Stimulated activated CD4-positive, alpha-beta T cell treated with anti-CD3 and anti-CD28 coated beads, Interleukin-2, amount 100 ng/mL, for 24 hours (primary cell): ENCODE measurements at regions not wholly inside any gene's neighbourhood (a gene's known extent, or its start where the extent isn't known, plus 50 kb on each side); places are given as distances from the start of the nearest gene placed in this dataset.

Source experiments
- DNase-seq, 2 donors: peaks; one replicate each; pipeline ENCODE4 v3.0.0-alpha.2; 2020

DNA sequence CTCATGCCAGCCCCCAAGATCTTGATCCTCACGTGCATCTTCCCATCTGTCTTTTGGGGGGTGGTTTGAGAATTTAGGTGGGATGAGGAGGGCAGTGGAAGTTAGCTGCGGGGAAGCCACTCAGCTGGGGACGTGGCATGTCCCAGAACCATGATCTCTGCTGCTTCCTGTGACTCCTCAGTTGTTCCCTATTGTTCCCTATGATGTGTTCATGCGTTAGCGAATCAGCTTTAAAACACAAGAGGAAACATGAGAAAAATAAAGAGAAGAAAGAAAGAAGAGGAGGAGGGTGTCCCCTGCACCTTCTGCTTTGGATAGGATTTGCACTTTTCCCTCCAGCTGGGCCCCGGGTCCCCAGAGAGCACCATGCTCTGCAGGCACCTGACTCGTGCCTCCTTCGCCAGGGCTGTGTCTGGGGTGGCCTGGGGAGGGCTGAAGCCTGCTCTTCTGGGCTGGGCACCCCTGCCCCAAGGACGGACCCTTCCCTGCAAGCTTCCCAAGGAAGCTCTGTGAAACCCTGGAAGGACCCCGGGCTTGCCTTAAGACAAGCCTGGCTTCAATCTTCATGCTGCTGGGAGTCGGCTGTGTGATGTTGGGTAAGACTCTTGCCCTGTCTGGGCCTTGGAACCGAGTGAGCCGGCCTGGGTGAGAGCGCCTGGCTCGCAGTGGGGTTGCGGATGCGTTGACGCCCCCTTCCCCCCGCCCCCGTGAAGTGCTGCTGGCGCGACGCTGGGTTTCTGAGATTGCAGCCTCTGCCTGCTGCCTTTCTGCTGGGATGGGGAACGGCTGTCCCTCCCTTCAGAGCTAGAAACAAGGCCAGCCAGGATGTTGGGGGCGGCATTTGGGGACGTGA, 62.8 kb upstream of the CIBAR2 start:
- no peak for DNase-seq

DNA sequence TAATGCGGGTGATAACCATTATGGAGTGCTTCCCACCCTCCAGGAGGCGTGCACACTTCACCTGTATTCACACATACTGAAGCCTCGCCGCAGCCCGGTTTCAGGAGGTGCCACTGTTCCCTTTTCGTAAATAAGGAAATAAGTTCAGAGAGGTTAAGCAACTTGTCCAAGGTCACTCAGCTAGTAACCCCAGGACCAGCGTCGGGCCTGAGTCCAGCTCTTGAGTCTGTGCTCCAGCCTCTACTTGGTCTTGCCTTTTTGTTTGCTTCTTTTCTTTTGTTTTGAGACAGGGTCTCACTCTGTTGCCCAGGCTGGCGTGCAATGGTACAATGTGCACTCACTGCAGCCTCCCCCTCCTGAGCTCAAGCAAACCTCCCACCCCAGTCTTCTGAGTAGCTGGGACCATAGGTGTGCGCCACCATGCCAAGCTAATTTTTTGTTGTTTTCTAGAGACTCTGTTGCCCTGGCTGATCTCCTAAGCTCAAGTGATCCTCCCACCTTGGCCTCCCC, 63.5 kb upstream of the CIBAR2 start:
- DNase-seq, result no peak

DNA sequence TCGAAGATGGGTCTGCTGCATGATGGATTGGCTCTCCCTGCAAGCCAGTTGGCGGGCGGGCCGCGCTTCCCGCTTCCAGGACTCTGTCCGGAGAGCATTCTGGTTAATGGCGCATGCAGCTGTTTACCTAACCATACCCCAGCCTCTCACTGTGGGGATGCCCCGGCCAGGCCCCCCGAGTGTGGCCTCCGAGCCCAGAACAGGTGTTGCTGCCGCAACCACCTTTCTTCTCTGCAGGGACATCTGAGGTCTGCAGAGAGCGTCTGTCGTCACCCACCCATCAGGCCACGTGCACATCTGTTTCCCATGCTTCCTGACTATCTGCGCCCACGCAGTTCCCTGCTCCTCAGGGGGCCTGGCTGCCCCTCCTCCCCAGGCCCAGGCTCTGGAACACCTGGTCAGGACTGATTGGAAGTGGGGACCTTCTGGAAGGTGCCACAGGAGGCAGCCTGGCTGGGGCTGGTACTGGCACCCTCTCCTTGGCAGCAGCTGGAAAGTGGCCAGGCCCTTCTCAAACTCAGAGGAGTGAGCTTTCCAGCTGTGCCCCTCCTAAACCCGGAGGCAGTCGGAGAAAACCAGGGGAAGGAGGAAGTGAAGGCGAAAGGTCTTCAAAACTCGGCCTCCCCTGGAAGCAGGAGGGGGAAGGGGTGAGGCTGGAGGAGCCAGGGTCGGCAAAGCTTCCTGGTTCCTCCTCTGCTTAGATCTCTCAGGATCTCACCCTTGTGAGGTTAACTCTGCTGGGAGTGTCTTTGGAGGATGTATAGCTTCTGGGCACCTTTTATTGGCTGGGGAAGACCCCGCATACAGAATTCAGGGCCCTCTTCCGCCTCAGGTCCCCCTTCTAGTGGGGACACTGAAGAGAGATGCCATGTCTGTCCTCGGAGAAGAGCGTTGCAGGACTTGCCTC, 64.5 kb upstream of the CIBAR2 start:
- DNase-seq, result no peak

DNA sequence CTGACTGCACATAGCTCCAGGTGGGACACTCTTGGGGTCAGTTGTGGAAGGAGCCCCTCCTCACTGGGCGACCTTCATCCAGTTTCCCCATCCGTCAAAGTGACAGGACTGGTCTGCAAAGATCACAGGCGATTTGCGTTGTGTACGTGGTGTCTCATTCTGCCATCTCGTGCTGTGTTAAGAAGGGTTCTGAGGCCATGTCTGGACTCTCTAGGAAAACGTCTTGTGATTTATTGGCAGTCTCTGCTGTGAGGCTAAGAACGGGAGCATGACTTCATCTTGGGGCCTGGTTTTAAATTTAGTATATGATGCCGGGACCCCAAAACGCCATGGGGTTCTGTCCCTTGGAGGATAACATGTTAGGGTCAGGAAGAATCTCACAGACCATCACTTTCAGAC, 65.2 kb upstream of the CIBAR2 start:
- no peak for DNase-seq

DNA sequence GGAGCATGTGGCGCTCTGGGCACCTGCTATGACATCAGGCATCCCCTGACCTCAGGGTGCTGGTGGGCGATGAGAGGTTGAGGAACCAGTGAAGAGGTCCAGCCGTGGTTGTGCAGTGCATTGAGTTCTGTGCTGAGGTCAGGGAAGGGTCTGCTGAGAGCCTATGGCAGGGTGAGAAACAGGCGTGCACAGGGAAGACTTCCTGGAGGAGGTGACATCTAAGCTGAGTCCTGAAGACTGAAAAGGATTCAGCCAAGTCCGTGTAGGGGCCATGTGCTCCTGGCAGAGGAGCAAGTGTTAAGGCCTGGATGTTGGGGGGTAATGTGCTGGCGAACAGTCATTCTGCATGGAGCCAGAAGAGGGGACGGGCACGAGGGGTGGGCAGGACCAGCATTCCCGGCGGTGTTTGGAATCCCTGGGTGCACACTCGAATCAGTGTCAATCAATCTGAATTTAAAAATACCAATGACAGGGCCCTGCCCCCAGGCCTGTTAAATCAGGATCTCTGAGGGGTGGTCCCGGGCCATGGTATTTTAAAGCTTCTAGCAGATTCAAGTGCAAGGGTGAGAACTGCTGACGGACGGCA, 65.8 kb upstream of the CIBAR2 start:
- no peak for DNase-seq

DNA sequence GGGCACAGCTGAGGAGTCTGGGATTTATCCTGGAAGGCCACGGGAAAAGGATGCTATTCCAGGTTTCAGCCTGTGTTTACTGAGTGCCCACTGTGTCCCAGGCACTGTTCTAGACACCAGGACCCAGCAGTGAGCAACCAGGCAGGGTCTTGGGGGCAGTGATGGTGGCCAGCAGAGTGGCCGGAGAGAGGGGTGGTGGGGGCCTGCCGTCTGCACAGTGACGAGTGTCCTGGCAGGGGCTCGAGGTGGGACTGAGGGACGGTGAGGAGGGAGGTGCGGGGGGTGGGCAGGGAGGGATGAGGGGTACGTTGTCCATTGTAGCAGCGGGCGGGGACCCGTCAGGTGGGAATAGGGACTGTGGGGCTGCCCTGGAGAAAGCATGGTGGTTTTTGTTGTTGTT, 66.3 kb upstream of the CIBAR2 start:
- no peak for DNase-seq

DNA sequence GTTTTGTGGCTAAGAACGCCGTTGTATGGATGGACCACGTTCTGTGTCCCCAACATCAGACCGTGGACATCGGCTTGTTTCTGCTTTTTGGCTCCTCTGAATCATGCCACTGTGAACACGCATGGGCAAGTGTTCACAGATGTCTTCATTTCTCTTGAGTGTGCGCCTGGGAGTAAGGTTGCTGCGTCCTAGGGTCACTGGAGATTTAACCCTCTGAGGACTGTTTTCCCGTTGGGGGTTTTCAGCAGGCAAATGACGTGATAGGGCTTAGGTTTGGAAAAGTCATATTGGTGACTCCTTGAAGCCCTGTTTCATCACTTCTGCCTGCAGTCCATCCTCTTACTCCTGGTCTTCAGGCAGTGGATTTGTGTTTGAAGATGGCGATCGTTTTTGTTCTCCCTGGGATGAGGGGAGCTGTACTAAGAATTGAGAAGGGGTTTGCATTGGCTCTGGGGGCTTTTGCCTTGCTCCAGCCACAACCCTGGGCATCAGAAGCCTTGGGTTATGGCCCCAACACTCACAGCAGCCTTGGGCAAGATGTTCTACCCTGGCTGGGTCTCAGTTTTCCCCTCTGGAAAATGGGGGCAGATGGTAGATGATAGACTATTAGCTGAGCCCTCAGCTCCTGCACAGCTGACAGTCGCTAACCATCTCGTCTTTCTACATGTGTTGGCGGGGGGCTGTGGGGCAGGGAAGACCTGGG, 67.2 kb upstream of the CIBAR2 start:
- no peak for DNase-seq

DNA sequence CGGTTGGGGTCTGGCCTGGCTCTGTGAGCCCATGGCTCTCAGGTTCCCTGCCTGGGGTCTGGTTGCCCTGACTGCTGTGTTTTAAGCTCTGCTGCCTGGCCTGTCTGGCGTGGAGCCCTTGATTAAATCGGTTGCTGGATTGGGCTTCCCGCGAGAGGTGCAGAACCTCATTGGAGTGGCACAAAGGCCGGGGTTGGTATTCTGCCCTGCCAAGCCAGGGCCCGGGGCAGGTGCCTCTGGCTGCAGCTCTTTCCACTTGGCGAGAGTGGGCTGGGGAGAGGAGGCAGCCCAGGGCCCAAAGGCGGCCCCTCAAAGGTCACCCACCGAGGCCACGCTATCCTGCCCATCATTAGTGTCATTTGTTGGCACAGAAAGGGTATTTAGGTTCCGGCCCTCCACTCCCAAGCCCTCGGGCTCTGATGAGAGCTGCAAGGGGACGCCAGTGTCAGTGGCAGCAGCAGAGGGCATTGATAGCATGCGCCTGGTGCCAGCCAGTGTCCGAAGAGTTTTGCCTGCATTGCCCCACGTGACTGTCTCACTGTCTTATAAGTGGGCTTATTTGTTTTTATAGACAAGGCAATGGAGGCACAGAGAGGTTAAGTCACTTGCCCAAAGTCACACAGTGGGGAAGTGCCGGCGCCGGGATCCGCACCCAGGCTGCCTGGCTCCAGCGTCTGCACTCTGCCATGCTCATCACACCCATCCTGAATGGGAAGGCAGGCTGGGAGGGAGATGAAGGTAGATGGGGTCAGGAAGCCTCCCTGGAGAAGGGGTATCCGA, 68.0 kb upstream of the CIBAR2 start:
- DNase-seq, result no peak

DNA sequence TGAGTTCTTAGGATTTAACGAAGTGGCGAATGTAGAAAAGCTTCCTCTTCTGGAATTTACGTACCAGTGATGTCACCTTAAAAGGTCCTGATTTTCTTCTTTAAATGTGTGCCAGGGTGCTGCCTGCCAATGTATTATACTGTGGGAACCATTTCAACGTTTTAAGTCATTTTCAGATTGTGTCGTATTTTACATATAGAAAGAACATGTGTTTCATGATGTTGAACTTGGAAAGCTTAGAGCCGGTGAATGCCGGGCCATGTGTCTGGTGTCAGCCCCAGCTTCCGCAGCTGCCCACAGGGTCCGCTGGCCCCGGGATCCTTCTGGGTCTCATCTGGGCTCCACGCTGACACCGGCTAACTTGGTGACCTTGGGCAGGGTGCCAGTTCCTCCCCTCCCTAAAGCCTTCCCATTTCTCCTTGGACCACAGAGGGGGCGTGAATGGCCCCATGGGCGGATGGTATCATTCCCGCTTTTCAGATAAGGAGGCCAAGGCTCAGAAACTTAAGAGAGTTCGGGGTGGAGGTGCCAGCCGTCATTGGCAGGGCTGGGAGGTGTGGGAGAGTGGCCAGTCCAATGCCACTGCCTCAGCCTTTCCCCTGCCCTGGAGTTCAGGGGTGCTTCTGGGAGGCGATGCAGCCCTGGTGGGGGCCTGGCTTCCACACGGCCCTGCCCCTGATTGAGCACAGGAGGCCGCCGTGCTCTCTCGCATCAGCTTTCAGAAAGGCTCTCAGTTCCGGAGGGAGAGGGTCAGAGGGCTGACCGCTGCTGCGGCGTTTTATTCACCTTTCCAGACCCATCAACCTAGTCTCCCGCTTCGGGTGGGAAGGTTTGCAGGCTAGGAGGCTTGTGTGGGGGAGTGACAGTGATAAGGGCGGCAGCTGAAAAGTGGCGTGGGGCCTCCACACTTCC, 68.8 kb upstream of the CIBAR2 start:
- no peak for DNase-seq

DNA sequence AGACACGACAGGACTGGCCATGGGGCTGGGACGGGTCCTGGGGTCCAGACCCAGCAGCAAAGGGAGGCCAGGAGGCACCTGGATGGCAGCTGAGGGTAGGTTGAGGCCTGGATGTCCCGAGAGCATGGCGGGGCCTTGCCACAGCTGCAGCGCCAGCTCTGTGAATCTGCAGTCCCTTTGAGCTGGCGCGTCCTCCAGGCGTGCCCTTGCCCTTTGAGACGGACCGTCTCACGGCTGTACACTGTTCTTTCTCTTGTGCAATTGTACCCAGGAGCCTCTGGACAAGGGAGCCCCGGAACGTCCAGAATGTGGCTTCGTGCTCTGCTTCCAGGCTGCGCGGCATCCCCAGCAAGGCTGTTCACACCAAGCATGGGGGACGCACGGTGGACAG, 69.5 kb upstream of the CIBAR2 start:
- no peak for DNase-seq

DNA sequence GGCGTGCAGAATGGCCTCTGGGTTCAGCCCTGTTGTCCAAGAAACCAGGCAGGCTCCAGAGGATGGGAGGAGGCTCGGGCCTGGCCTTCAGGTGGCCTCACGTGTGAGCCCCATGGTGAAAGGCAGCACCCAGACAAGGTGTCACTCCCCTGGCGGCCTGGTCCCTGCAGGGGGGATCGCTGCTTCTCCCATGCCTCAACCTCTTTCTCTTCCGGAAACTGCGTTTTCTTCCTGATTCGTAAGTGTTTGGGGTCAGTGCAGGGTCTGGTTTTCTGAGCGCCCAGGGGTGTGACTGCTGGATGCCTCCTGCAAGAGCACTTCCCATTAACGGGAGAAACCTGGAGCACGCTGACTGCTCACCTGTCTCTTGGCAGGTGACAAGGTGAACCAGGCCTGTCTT, 70.0 kb upstream of the CIBAR2 start:
- no peak for DNase-seq

DNA sequence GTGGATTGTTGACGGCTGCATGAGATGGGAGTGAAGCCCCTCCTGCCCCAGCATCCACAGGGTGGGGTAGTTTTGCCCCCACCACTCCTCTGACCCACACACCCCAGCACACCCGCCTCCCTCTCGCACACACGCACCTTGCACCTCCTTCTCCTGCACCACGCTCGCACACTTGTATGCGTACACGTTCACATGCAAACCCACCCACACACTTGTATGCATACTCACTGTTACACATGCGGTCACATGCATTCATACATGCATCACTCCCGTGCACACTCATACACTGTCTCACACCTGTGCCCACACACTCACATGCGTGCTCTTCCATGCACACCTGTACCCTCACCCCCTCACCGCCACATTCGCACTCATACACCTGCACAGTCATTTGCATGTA, 70.5 kb upstream of the CIBAR2 start:
- no peak for DNase-seq

DNA sequence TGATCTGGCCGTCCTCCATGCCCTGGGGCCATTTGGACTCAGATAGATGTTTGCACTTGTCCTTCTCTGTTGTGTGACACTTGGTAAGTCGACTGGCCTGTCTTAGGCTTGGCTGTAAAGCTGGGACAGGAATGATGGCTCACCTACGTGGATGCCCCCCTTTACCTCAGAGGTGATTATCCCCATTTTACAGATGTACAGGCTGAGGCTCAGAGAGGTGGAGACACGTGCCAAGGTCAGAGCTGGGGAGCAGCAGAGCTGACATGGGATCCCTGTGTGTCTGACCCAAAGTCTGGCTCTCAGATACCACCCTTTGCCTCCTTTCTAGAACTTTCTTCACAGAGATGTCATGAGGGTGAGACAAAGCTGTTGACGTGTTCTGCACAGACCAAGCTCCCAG, 71.3 kb upstream of the CIBAR2 start:
- no peak for DNase-seq

DNA sequence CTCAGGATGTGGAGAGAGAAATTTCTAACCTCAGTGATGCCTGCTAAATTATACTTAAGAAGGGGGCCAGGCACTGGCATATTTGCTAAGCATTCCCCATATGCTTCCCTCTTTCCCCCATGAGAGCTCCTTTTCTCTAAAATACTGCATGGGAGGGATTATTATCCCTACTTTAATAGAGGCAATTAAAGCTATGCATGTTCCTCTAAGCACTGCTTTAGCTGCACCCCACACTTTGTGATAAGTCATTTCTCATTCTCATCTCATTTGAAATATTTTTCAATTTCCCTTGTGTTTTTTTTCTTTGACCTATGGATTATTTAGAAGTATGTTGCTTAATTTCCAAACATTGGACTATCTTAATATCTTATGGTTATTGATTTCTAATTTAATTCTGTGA, 72.1 kb upstream of the CIBAR2 start:
- DNase-seq, result no peak

DNA sequence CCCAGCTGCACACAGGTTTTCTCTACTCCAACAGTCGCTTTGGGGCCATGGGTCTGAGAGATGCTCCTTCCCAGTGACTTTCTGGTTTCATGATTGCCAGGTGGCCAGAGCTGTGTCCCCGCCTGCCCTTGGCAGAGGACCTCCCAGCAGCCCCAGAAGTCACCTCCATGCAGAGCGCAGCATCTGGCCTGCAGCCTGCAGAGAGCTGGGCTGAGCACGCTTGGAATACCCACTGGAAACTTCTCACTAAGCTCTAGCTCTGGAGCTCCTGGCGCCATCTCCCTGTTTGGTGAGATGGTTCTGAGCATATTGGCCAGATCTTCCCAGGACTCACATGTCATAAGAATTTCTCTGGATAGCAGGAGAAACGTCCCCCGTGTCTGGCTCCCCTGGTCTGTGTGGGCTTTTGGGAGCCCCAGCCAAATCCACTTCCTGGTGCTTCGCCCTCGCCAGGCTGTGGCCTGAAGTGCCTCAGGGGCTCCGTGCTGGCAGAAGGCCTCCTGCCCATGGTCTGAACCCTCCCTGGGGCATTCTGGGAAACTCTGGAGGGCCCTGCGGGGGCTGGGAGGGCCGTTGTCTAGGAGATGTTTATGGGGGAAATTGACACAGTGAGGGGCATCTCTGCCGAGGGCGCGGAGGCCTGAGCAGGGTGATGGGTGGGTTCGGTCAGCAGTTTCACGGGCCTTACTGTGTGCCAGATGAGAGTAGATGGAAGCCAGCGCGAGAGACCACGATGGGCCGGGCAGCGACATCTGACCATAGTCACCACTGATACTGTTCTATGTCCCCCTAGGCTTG, 73.2 kb upstream of the CIBAR2 start:
- DNase-seq, result no peak

DNA sequence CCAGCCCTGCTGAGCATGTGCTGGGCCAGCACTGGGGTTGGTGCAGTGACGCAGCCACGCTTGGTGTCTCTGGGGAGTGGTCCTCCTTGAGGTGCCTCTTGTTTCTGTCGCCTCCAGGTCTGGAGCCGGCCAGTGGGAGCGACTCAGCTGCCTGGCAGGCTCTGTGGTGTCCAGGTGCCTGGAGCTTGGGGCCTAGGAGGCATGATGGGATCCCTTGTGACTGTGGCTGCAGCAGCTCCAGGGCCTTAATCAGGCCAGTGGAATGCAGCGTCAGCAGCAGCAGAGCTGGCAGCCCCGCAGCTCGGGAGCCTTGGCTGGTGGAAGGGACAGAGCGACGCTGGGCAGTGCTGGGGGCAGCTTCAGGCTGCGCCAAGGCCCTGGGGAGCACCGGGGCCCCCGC, 74.7 kb upstream of the CIBAR2 start:
- no peak for DNase-seq

DNA sequence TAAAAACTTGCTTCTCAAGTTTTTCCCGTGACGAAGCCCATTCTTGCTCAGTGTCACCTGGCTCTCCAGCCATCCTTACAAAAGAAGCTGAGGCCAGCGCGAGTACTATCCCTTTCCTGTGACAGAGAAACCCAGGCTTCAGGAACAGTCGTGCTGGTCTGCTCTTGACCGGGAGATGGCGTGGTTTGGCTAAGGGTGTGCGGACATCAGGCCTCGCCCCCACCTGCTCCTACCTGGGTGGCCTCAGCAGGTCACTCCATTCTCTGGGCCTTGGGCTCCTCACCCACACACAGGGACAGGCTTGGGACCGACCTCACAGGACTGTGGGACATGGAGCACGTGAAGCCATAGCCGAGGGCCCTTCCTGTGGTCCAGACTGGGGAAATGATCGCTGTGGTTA, 75.2 kb upstream of the CIBAR2 start:
- DNase-seq, result no peak

DNA sequence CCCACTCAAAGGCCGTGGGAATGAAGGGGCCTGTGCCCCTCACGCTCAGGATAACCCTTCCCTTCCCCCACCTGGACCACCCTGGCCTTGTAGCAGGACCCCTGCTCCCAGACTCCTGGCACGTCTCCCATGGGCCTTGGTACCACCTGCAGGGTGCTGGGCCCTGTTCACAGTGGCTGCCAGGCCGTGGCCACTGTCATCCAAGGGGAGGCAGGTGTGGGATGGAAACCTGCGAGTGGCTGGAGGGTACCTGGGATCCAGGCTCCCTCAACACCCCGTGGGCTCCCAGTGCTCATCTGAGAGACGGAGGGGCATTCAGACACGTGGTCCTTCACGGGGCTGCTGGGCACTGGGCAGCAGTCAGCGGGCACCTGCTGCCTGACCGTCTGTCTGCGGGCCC, 75.6 kb upstream of the CIBAR2 start:
- DNase-seq, result no peak

DNA sequence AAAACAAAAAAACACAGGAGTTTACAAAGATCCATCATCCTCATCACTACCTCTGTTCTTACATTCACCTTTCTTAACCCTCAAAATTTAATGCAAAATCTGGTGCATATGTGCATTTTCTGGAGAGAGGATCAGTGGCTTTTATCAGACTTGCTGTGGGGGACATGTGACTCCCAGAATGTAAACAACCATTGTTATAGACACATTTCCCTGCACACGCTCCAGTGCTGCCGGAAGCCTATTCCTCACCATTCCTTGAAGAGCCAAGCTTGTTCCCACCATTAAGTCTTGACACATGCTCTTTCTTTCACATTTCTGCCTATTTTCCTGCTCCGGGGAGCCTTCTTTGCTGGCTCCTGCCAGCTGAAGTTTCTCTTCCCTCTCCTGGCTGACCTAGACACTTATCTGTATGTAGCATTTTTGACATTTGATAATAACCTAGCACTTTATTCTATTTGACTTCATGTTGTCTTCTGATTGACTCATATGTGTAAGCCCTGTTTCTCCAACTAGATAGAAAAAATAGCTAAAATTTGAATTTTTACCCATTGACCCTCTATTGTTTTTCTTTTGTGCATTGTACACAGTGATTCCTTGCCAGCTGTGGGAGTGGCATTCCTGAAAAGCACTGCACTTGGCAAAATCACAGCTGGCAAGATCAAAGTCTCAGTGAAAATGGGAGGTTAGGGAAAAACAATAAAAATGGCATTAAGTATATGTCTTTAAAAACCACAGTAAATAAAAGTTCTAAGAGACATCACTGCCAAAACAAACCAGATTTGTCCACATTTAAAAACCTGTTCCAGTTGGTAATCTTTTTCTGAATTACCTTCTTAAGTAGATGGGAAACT, 76.8 kb upstream of the CIBAR2 start:
- DNase-seq, result no peak
